NB4 (cell line): ENCODE measurements at regions not wholly inside any gene's neighbourhood (a gene's known extent, or its start where the extent isn't known, plus 50 kb on each side); places are given as distances from the start of the nearest gene placed in this dataset.

ENCODE experiments used
- CTCF ChIP-seq: IDR thresholded peaks from one replicate; pipeline ENCODE4 v1.5.1; 2012; ENCODE audit warnings: low read depth, low read length
- POLR2A ChIP-seq: IDR thresholded peaks from 2 replicates; pipeline ENCODE4 v1.6.1; 2011; ENCODE audit warnings: mild to moderate bottlenecking; ENCODE audit not compliant: insufficient read length; ENCODE audit errors: extremely low read depth

GRCh38 chr12:59298296-59298695 is 297.5 kb upstream of the SLC16A7 start:
- no peak for TF ChIP-seq POLR2A
- TF ChIP-seq CTCF = no peak
